GM18907 (cell line): ENCODE measurements at regions not wholly inside any gene's neighbourhood (a gene's known extent, or its start where the extent isn't known, plus 50 kb on each side); places are given as distances from the start of the nearest gene placed in this dataset.
"Not testable (repeated sequence)": the region's sequence is repeated elsewhere in the genome, so short reads cannot be mapped to it uniquely, and the experiment has no call there.

Source experiments
- ATAC-seq: cut with Tn5 transposase; IDR thresholded peaks from one replicate; pipeline ENCODE4 v1.9.1; 2021; ENCODE audit warnings: mild to moderate bottlenecking, moderate library complexity; ENCODE audit not compliant: unreplicated experiment

GRCh38 chr5:34261020-34261419 lies 218.0 kb upstream of the C1QTNF3 start:
- not testable (repeated sequence) for ATAC-seq

- not testable (repeated sequence) for ATAC-seq
Measured at GRCh38 chr5:34266151-34266550, 223.1 kb upstream of the C1QTNF3 start.

GRCh38 chr5:34296759-34297158 lies 253.7 kb upstream of the C1QTNF3 start:
- ATAC-seq, result not testable (repeated sequence)

- ATAC-seq, result not testable (repeated sequence)
Measured at GRCh38 chr5:34329201-34329600, 286.2 kb upstream of the C1QTNF3 start.

- ATAC-seq, result not testable (repeated sequence)
Measured at GRCh38 chr5:34329611-34330108, 286.6 kb upstream of the C1QTNF3 start.

GRCh38 chr5:34331928-34332454 lies 289.0 kb upstream of the C1QTNF3 start:
- not testable (repeated sequence) for ATAC-seq

- not testable (repeated sequence) for ATAC-seq
Measured at GRCh38 chr5:34339408-34340001, 296.5 kb upstream of the C1QTNF3 start.

GRCh38 chr5:34354440-34354839 lies 301.7 kb upstream of the RAI14 start:
- ATAC-seq, result not testable (repeated sequence)

GRCh38 chr5:34371417-34371816 lies 284.7 kb upstream of the RAI14 start:
- not testable (repeated sequence) for ATAC-seq

- not testable (repeated sequence) for ATAC-seq
Measured at GRCh38 chr5:34371817-34372216, 284.3 kb upstream of the RAI14 start.

GRCh38 chr5:34372739-34373138 lies 283.4 kb upstream of the RAI14 start:
- ATAC-seq, result not testable (repeated sequence)

GRCh38 chr5:34377651-34378050 lies 278.5 kb upstream of the RAI14 start:
- ATAC-seq, result not testable (repeated sequence)

GRCh38 chr5:34378498-34378897 lies 277.6 kb upstream of the RAI14 start:
- not testable (repeated sequence) for ATAC-seq

- not testable (repeated sequence) for ATAC-seq
Measured at GRCh38 chr5:34388754-34389153, 267.4 kb upstream of the RAI14 start.

- ATAC-seq, result no peak
Measured at GRCh38 chr5:34409373-34409772, 246.8 kb upstream of the RAI14 start.

- no peak for ATAC-seq
Measured at GRCh38 chr5:34410411-34411139, 245.6 kb upstream of the RAI14 start.

GRCh38 chr5:34411470-34412346 lies 244.4 kb upstream of the RAI14 start:
- ATAC-seq, result no peak

GRCh38 chr5:34412736-34413135 lies 243.4 kb upstream of the RAI14 start:
- no peak for ATAC-seq

GRCh38 chr5:34415559-34416198 lies 240.4 kb upstream of the RAI14 start:
- ATAC-seq, result peak; percentile 100

- no peak for ATAC-seq
Measured at GRCh38 chr5:34416501-34417008, 239.6 kb upstream of the RAI14 start.
